ENCODE measurements at regions not wholly inside any gene's neighbourhood (a gene's known extent, or its start where the extent isn't known, plus 50 kb on each side); places are given as distances from the start of the nearest gene placed in this dataset.

DNA sequence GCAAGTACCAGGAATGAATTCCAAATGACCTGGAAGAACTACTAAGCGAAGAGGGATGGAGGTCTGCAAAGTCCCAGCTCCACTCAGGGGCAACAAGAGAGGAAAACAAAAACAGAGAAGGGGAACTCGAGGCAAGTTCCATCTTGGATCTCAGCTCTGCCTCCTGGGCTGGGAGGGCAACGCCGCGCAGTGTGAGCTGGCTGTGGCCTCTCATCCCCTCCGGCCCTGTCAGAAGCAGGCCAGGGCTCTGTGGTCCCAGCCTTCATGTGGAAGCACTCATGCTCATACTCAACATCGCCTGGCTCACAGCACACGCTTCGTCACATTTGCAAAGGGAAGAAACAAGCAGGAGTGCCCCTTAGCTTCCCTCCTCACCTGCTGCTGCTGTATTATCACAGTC, 627.9 kb upstream of the MGMT start:
- DNase-seq: no peak

DNA sequence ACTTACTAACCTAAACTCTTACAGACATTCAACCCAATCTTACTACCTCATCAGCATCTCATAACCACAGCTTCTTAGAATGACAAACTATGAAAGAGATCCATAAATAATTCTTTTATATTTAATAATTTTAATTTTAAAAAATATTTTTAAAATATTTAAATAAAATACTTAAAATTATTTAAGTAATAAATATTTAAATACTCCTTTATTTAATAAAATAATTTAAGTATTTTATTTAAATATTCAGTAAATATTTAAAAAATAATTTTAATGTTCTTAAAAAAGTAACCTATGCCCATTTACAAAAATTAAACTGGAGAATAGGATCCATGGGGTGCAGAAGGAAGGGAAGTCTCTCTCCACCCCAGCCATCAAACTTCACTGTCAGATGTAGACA, 627.3 kb upstream of the MGMT start:
- no peak for DNase-seq

DNA sequence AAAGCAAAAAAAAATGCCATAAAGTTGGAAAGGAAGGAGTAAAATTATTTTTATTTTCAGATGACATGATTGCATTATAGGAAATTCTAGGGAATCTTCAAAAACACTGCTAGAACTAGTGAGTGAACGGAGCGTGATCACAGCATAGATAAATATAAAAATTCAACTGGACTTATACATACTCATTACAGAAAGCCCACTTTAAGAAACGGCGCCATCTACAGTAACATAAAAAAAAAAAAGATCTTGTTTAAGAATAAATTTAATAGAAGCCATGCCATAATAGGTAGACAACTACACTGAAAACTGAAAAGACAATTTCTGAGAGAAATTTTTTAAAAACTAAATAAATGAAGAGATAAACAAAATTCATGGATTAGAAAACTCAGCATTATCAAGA, 623.1 kb upstream of the MGMT start:
- DNase-seq: no peak

DNA sequence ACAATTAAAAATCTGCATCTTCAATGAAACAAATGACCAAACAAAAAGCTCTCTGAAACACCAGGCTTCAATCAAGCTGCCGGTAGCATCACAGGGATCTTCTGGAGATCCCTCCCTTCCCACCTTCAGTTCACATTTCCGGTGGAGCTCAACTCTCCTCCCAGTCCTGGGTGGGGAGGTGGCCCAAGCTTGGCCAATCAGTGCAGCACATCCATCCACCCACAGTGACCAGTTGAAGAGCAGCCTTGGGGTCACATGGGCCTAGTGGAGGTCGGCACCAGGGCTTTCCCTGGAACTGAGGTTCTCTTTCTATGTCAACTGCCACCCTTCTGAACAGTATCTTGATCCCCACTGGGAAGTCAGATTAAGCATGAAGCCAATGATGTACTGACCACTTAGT, 620.1 kb upstream of the MGMT start:
- DNase-seq: no peak

DNA sequence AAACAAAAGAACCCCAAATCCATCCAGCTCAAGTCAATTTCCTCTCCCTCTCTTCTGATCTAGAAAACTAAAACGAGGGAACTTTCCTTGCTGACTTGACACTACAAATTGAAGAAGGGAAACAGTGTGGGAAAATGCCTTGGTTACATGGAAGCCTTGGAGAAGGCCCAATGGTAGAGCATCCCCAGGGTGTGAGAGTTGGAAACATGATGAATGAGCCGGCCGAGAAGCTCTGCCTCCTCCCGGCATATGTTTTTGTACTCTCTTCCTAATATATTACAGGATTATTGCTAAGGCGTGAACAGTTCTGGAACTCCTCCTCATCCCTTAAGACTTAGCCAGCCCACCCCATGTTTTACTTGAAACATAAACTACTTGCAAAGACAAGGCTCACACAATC, 618.2 kb upstream of the MGMT start:
- DNase-seq: no peak

DNA sequence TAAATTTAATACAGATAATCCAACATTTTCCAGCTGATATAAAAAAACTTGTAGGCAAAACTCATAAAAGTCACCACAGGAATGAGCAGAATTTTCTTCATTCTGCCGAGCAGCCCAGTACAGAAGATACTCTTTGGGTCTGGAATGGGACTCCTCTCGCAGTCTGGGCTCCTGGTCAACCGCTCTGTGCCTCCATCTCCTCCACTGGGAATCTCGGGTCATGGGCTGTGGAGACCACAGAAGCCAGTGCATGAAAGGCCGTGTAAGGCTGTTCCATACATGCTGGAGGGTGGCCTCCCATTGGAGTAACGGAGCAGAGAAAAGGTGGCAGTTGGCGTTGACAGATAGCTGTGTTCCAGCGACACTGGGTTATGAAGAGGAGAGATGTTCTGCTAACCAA, 616.4 kb upstream of the MGMT start:
- DNase-seq: no peak

DNA sequence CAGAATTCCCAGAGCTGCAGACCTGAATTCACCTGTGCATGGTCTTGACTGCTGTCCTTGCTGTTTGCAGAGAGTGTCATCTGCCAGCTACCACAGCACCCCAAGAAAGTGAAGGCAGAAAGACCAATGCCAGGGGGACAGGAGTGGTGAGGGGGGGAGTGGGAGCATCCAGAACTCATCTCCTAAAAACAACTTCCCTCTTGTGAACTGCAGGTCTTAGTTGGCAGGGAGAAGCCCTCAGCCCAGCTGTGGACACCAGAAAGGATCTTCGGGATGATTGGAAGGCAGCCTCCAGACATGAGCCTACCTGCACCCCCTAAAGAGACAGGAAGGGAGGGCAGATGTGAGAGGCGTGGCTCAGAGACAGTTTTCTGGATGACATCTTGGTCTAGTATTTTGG, 615.8 kb upstream of the MGMT start:
- no peak for DNase-seq

DNA sequence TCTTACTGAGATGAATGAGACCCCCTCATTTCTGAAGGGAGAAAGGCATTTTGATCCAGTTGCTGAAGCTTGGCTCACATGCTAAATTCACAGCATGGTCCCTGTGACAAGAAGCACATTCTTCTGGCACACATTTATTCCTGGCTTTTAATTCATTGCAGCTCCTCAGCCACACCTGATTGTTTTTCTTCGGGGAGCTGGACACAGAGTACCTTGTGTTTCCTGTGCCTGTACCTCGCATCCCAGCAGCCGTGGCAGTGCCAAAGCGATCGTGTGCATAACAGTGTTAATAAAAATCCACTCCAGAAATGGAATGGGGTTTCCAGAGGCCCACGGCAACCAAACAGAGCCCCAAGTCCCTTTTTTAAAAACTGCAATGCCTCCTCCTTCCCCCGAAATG, 615.3 kb upstream of the MGMT start:
- DNase-seq: no peak

DNA sequence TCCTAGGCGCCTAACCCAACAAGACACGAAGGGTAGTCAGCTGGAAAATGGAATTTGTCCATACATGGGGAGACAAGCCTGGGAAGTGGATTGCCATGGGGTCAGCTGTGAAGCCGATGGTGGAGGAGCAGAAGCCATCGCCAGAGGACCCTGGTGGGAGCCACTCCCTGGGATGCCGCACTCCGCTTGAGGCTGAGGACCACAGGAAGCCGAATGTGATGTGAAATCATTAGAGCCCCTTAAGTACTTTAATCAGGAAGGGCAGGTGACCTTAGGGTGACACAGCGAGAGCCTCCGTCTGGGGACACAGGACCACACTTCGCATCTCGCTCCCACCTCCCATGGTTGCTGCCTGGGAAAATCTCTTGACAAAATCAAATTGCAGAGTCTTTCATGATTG, 614.6 kb upstream of the MGMT start:
- no peak for DNase-seq

DNA sequence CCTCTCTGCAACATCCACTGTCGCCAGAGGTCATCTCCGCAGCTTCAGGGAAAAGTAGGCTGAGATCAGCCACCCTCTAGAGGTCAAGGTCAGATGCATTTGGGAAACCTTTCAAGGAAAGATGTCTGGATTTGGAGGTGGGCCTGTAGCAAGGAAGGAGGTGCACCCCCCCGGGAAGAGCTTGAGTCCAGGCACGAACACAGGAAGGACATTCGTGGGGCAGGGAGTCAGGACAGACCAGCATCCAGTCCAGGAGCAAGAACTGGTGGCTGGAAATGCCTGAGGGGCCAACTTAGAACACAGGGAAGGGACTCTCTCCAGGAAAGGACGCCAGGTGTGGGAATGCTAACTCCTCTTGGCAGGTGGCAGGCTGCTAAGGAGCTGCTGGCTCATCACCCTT, 614.1 kb upstream of the MGMT start:
- DNase-seq: no peak

DNA sequence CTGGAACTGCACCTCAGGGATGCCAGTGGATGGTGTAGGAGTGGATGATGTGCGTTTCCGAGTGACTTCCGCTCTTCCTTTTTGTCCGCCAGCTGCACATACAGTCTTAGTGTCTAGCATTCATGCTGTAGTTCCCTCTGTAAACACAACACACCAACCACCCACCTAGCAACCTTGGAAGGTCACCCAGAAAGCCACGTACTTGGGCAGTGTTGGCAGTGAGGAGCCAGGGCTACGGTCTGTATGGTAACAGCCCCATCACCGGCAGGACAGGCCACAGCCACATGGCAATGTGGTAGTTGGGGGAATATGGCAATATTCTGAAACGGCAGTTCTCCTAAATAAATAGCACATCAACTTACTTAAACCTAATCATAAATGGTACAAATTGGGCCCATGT, 613.5 kb upstream of the MGMT start:
- no peak for DNase-seq

DNA sequence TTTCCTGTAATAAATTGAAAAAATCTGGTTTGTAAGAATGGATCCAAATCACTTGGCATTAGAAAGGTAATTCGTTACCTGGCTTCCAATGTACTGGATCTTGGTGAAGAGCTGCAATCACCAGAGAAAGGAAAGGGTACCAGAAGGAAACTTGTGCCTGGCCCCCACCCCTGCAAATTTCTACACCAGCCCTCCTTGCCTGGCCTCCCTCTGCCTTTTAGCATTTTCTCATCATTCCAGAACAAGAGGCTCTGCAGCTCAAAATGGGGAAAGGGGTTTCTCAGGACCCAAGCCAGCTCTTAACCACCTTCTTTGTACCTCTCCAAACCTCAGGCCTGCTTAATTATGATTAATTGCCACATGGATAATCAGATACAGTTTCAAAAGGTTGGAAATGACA, 612.8 kb upstream of the MGMT start:
- DNase-seq: no peak

DNA sequence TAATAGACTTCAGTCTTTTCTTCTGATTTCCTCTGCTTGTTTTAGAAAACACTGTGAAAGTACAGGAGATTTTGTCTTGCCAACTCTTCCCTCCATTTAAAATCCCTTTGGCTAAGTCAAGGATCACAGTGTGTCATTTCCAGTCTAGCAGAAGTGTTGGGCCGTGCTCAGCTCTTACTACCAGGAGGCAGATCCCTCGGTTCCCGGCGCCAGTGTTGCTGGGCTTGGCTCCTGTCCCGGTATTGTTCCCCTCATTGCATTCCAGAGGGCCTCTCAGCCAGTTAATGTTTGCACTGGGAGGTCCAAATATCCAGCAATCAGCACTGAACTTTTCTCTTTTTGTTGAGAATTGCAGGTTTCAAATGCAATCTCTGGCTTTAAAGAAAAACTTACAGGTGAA, 612.1 kb upstream of the MGMT start:
- DNase-seq: no peak

DNA sequence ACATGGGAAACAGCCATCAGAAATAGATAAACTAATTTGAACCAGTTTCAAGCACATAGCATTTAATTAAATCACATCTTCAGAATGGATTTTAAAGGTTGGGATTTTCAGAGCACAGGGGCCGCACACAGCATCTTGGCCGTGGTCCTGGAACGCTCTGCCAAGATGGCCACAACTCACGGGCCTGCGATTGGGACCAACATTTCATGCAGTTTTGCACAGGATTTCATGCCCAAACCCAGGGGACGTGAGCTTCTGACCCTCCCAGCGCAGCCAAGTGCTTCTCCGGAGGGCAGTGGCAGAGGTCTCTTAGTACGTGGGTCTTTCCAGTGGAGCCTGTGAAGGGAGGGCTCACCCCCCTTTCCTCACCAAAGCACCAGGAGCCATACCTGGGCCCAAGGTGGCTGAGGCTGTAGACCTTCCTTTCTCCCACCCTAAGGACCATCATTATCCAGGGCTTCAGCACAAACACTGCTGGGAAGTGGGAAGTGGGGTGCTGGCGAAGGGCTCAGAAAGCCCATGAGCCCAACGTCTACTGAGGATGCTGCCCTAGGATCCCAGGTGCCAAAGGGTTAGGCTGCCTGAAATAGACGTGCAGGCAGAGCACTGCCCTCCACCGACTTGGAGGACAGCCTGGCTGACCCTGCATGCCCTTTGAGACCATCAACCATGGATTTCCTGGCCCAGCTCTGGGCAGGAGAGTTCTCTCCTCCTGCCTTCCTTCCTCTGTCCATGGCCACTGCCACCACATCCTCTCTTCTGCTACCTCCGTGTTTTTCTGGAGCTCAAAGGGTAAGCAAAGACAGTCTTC, 611.2 kb upstream of the MGMT start:
- DNase-seq: no peak

DNA sequence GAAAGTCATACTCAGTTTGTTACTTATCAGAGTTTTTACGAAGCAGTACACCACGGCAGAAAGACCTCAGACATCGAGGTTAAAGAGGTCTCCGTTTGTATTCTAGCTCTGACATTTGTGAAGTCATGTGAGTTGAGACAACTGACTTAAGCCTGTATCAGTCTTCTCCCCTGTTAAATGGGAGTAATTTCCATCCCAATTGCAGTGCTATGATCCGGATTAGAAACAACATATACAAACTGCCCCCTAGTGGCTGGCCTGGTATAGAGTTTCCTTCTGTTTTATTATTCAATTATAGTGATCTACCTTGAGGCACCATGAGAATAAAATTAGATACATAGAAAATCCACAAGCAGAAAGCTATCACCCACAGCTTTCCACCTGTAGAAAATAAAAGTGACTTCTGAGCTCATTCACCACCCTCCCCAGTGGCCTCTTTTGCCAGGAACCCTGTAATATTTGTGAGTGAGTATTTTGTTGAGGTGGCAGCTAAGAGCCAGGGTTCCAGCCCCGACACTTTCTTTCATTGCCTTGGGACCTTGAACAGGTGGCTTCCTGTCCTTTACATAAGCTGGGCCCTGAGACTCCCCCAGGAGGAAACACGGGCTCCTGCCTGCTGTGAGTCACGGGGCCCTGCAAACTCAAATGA, 607.2 kb upstream of the MGMT start:
- DNase-seq: no peak

DNA sequence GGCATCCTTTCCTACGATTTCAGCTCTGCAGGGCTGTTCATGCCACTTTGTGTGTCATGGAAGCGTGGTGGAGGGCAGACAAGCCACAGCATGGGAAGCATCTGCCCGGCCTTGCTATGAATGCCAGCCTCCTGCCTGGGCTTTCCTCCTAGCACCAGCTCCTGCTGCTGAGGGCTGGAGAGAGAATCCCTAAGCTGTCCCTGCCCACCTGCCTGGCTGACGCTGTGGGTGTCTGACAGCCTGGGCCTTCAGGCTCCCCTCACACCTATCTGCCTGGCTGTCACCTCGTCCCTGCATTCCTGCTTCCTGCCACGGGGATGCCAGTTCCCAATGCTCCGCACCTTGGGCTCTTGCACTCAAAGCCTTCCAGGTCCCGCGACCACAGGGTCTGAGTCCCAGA, 606.5 kb upstream of the MGMT start:
- no peak for DNase-seq

DNA sequence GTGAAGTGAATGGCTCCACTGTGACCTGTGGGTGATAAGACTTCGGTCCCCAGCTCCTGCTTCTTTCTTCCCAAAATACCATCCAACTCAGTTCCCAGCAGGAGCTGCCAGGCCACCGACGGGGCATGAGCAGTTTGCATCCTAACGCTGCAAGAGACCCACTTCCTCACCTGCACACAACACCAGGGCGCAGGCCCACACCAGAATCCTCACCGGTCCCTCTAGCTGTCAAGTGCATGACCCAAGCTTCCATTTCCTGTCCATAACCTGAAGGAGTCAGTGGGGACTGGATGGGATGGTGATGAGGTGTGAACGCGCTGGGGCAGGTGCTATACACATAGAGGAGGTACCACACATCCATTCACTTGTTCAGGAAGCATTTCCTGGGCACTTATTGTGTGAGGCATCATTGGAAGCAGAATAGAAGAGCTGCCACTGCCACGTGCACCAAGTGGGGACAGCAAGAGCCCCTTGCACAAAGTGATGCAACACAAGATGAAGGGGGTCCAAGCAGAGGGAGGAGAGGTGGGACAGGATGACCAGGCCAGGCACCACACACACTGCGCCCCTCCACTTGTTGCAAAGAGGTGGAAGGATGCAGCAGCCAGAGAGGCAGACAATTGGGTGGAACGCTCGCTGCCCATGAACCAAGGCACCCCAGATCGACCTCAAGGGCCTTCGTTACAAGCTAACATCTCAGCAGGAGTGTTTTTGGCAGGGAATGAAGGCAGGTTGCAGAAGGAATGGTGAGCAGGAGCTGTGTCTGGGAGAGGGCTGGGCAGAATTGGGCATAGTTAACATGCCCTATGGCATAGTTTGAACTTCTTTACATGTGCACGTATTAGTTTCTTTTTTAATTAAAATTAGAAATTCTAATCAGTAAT, 605.8 kb upstream of the MGMT start:
- DNase-seq: no peak

DNA sequence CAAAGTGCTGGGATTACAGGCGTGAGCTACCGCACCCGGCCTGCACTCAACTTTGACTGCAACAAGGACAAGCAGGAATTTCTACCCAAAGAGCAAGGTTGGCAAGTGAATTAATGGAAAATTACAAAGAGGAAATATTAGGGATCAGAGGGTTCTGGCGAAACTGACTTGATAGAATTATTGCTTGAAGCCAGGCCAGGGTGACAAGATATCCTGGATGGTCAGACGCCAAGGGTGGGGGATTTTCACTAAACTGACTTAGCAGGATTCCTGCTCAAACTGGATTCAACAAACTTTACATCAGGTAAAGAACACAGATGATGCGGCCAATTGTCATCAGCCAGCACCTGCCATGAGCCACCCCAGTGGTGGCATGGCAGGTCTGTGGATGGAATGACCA, 603.6 kb upstream of the MGMT start:
- no peak for DNase-seq

DNA sequence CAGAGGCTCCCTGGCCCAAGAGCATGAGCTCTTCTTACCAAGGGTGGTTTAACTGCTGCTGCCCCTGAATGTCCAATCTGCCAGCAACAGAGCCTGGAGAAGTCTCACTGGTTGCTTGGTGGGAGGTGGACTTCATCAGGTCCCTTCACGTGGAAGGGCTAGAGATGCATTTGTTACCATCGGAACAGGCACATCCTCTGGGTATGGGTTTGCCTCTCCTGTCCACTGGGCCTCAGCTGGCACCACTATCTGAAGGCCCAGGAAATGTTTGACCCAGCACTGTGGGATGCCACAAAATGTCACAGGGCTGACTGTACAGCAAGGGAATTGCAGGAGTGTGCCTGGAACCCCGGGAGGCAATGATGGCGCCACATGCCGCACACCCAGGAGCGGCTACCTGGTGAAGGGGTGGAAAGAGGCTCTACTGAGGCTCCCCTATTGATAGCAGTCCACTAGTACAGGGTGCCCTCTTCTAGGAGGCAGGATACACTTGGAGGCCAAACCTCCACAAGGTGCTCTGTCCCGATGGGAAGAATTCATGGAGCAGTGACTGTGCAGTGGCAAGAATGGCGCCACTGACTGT, 603.1 kb upstream of the MGMT start:
- DNase-seq: no peak

DNA sequence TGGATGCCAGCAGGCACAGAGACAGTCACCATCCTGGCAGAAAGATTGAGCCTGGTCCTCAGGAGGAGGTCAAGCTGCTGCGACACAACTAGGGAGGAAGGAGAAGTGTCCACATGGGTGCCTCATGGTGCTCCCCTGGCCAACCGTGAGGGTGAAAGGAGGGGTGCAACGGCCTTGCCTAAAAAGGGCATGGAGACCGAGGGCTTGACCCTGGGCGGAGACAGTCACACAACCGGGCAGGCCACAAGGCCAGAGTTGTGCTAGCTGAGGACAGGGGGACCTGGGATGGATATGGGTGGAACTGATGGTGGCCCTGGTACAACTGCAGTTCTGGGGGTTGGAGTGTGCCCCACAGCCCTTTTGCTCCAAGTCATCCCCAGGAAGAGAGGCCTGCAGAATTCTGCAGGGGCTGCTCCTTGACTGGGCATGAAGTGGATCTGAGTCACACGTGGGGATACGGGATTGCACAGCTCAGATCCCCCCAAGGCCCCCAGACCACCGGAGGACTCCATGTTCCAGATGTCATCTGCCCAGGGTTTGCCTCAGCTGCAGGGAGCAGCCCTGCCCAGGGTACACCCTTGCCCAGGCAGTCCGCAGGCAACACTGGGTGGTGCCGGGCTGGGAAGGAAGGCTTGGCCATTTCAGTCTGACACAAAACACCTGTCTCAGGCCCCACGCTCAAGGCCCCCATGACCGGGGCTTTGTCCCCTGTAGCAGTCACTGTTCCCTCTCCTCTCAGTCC, 602.3 kb upstream of the MGMT start:
- no peak for DNase-seq

DNA sequence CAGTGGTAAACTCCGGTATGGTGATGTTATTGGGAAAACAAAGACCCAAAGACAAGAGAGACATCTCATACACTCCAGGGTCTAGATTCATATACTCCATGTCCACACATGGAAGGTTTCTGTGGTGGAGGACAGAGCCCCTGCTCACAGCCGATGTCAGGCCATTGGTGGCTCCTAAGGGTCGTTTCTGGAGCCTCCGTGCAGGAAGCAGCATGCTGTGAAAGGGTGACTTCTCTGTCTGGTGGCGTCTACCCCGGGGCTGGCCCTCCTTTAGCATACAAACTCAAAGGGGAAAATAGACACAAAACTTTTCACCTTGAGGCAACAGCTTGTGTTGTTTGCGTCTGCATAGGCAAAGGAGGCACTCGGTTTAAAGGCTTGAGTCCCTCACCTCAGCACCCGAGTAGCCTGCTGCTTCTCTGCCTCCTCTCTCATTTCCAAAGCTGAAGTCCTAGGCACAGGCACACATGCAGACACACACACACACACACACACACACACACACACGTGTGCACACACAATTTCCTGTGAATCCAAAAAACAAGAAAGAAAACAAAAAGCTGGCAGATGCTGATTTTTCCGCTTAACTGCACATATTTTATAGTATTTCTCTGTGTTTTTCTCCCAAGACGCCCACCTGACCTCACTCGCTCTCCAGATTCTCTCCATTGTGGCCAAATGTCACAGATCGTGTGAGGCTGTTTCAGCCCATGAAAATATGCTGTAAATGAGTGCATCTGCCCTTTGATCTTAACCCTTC, 601.4 kb upstream of the MGMT start:
- no peak for DNase-seq

DNA sequence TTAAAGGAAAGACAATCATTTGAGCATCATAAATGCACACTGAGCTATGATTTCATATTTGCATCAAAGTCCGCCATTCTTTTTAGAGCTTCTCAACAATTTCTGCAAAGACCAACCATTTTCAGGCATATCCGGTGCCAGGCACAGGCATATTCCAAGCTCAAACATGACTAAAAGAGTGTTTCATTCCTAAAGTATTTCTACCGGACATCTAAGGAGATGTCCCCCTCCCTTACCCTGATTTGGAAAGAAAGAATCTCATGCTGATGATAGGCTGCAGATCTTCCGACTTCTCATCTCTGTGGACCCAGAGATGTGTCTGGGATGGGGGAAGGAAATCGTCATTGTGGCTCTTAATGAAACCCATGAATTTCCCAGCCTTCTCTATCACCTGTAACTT, 600.5 kb upstream of the MGMT start:
- DNase-seq: no peak

Data from NCI-H69 (cell line).